Sigmoid colon (tissue), 6 donors: ENCODE measurements at regions not wholly inside any gene's neighbourhood (a gene's known extent, or its start where the extent isn't known, plus 50 kb on each side); places are given as distances from the start of the nearest gene placed in this dataset.

Experiments
- DNase-seq: peaks from one replicate; pipeline ENCODE4 v3.0.0-alpha.2; 2019
- H3K27ac ChIP-seq, 4 donors: fragments of 200-600 bp; sonication (generic); one replicate each; pipeline ENCODE4 v1.5.1; 2016 to 2019; ENCODE audit warnings: mild to moderate bottlenecking in 1 of 4
- H3K27me3 ChIP-seq, 3 donors: fragments of 200-600 bp; sonication (generic); one replicate each; pipeline ENCODE4 v1.5.1; 2019; ENCODE audit warnings: mild to moderate bottlenecking in 1 of 3
- H3K36me3 ChIP-seq, 4 donors: fragments of 200-600 bp; sonication (generic); one replicate each; pipeline ENCODE4 v1.5.1; 2016 to 2019
- H3K4me1 ChIP-seq, 4 donors: fragments of 200-600 bp; sonication (generic); one replicate each; pipeline ENCODE4 v1.5.1; 2017 to 2019
- H3K4me3 ChIP-seq, 4 donors: fragments of 200-600 bp; sonication (generic); one replicate each; pipeline ENCODE4 v1.5.1; 2017 to 2019; ENCODE audit warnings: mild to moderate bottlenecking in 2 of 4, moderate library complexity in 1 of 4
- H3K9me3 ChIP-seq, 4 donors: fragments of 200-600 bp in 3 of 4; sonication (generic) in 3 of 4; one replicate each; pipeline versions ENCODE4 v1.5.1 to v1.6.1; 2013 to 2019
- CTCF ChIP-seq, 4 experiments: fragments of 450-650 bp in 3 of 4; fragments of 200-600 bp in 1 of 4; IDR thresholded peaks; one replicate each; pipeline ENCODE4 v1.5.1; 2016 to 2019; ENCODE audit warnings: antibody characterized with exemption in 4 of 4, mild to moderate bottlenecking in 3 of 4, moderate library complexity in 2 of 4
- EP300 ChIP-seq, 4 donors: sonication (generic); formaldehyde crosslinking; IDR thresholded peaks; one replicate each; pipeline ENCODE4 v1.6.1; 2017; ENCODE audit warnings: antibody characterized with exemption in 4 of 4
- POLR2A ChIP-seq, 2 donors: fragments of 450-650 bp; IDR thresholded peaks; one replicate each; pipeline ENCODE4 v1.6.1; 2016; ENCODE audit warnings: antibody characterized with exemption in 2 of 2, mild to moderate bottlenecking in 2 of 2, moderate library complexity in 2 of 2
- POLR2AphosphoS5 ChIP-seq, 4 donors: sonication (generic); formaldehyde crosslinking; IDR thresholded peaks; one replicate each; pipeline ENCODE4 v1.6.1; 2017; ENCODE audit warnings: antibody characterized with exemption in 4 of 4
- WGBS, 2 donors: extraction: QIAGEN DNeasy Blood & Tissue Kit; methylation state at CpG; one replicate each; pipeline ENCODE4 v1.1.7; 2013; 5-methylcytosine and 5-hydroxymethylcytosine counted together
- intact Hi-C: fragments of 100-400 bp; cut with DNase I; formaldehyde crosslinking; loops from one replicate; pipeline ENCODE4 v1.15.1; 2023
- donor health status: healthy with polysubstance abuse.
- donor health status: healthy.

GRCh38 chr2:217000406-217000805, 140.5 kb upstream of the TNP1 start:
- TF ChIP-seq EP300 (IDR thresholded peaks at IDR 0.05) (no peak), POLR2A (IDR thresholded peaks at IDR 0.05) (no peak)

GRCh38 chr2:216996279-216996845, 136.5 kb upstream of the TNP1 start:
- intact Hi-C loops = no loop called here

More at GRCh38 chr2:217000406-217000805, 140.5 kb upstream of the TNP1 start:
- intact Hi-C loops = no loop called here
- H3K4me1 ChIP-seq = peaks cover 0 to 7% (median 0%) of the 10 kb centered on the region in 4 donors
- no peaks in the 10 kb centered on the region for H3K9me3 ChIP-seq
- 54 to 79% methylated on average over 3 of the region's 3 CpGs for WGBS, 2 donors
- H3K4me3 ChIP-seq = no peak overlapping the region
- H3K27me3 ChIP-seq = no peaks in the 10 kb centered on the region
- no peaks in the 10 kb centered on the region for H3K36me3 ChIP-seq
- H3K27ac ChIP-seq = no peak overlapping the region
- no peak for DNase-seq

GRCh38 chr2:216994353-216994854, 134.5 kb upstream of the TNP1 start:
- no peak overlapping the region for H3K27ac ChIP-seq
- no peak for TF ChIP-seq POLR2AphosphoS5 (IDR thresholded peaks at IDR 0.05)
- no peak for TF ChIP-seq EP300 (IDR thresholded peaks at IDR 0.05)
- no peak for TF ChIP-seq CTCF (IDR thresholded peaks at IDR 0.05)
- TF ChIP-seq POLR2A (IDR thresholded peaks at IDR 0.05) = no peak
- H3K9me3 ChIP-seq = no peaks in the 10 kb centered on the region
- intact Hi-C loops = no loop called here
- H3K4me1 ChIP-seq = peaks cover 0 to 14% (median 5%) of the 10 kb centered on the region in 4 donors
- no peaks in the 10 kb centered on the region for H3K27me3 ChIP-seq
- no peak overlapping the region for H3K4me3 ChIP-seq
- no peak for DNase-seq
- H3K36me3 ChIP-seq = no peaks in the 10 kb centered on the region
- 31 to 60% methylated on average over 7 of the region's 7 CpGs for WGBS, 2 donors

More at GRCh38 chr2:216996279-216996845, 136.5 kb upstream of the TNP1 start:
- no peak for DNase-seq
- no peak overlapping the region for H3K4me3 ChIP-seq
- TF ChIP-seq POLR2A (IDR thresholded peaks at IDR 0.05) = no peak
- no peak for TF ChIP-seq CTCF (IDR thresholded peaks at IDR 0.05)
- no peak for TF ChIP-seq POLR2AphosphoS5 (IDR thresholded peaks at IDR 0.05)
- TF ChIP-seq EP300 (IDR thresholded peaks at IDR 0.05) = no peak
- no peak overlapping the region for H3K27ac ChIP-seq
- H3K27me3 ChIP-seq = no peaks in the 10 kb centered on the region
- 73 to 82% methylated on average over 8 of the region's 8 CpGs for WGBS, 2 donors
- no peaks in the 10 kb centered on the region for H3K9me3 ChIP-seq
- H3K36me3 ChIP-seq = no peaks in the 10 kb centered on the region
- peaks cover 0 to 11% (median 4%) of the 10 kb centered on the region in 4 donors for H3K4me1 ChIP-seq

- no peak for DNase-seq
- 77 to 79% methylated on average over 3 of the region's 3 CpGs for WGBS, 2 donors
- no peak for TF ChIP-seq POLR2AphosphoS5 (IDR thresholded peaks at IDR 0.05)
- no peak for TF ChIP-seq POLR2A (IDR thresholded peaks at IDR 0.05)
- no peak for TF ChIP-seq EP300 (IDR thresholded peaks at IDR 0.05)
- no peak for TF ChIP-seq CTCF (IDR thresholded peaks at IDR 0.05)
- no peaks in the 10 kb centered on the region for H3K9me3 ChIP-seq
- H3K27me3 ChIP-seq = no peaks in the 10 kb centered on the region
- H3K27ac ChIP-seq = no peak overlapping the region
- intact Hi-C loops = no loop called here
- no peaks in the 10 kb centered on the region for H3K36me3 ChIP-seq
- peaks cover 0 to 14% (median 5%) of the 10 kb centered on the region in 4 donors for H3K4me1 ChIP-seq
- H3K4me3 ChIP-seq = no peak overlapping the region
Measured at GRCh38 chr2:216992056-216992675, 132.3 kb upstream of the TNP1 start.

- intact Hi-C loops = no loop called here
- H3K27ac ChIP-seq = no peak overlapping the region
- peak; percentile 80 for DNase-seq
Measured at GRCh38 chr2:216991563-216991962, 131.7 kb upstream of the TNP1 start.

More at GRCh38 chr2:216991563-216991962, 131.7 kb upstream of the TNP1 start:
- 5 to 38% methylated on average over 1 of the region's 1 CpG for WGBS, 2 donors
- no peaks in the 10 kb centered on the region for H3K36me3 ChIP-seq
- H3K9me3 ChIP-seq = no peaks in the 10 kb centered on the region
- H3K27me3 ChIP-seq = no peaks in the 10 kb centered on the region
- peak in 2 of 4 donors; percentile 43 to 53 for TF ChIP-seq POLR2AphosphoS5 (IDR thresholded peaks at IDR 0.05)
- no peak for TF ChIP-seq EP300 (IDR thresholded peaks at IDR 0.05)
- H3K4me3 ChIP-seq = no peak overlapping the region
- H3K4me1 ChIP-seq = peaks cover 0 to 14% (median 5%) of the 10 kb centered on the region in 4 donors
